ENCODE measurements at regions not wholly inside any gene's neighbourhood (a gene's known extent, or its start where the extent isn't known, plus 50 kb on each side); places are given as distances from the start of the nearest gene placed in this dataset.

DNA sequence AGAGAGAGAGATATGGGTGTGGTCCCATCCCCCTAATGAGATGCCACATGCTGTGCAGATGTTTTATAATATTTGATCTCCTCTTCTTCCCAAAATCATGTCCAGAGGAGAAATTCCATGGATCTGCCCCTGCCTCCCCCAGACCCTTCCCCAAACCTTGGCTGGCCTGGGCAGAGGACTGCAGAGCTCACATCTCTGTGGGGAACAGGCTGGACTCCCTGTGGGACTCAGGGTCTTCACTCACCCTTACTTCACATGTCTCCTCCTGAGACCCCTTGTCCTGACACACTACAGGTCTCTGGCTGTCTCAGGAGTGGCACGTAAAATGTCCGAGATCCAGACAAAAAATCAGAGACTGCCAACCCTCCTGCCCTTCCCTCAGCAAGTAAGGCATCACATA, 76.0 kb upstream of the CAPRIN2 start:
- ATAC-seq (no peak), DNase-seq (ENCODE audit: low spot score) (no peak)
- no peaks in the 10 kb centered on the region; the same call in 2 of the 3 replicates for H3K36me3 Mint-ChIP-seq (ENCODE audit: low read depth)
- Histone ChIP-seq H3K4me1 (ENCODE audit: insufficient read depth) (no peaks in the 10 kb centered on the region), H3K4me3 (no peak overlapping the region), H2AFZ (no peak overlapping the region), H3K27ac (ENCODE audit: low read depth) (no peak overlapping the region), H3F3A (replicated peaks; ENCODE audit: low read depth) (no peaks in the 10 kb centered on the region), H3K4me2 (no peak overlapping the region), H3K36me3 (ENCODE audit: insufficient read depth) (no peaks in the 10 kb centered on the region), H4K20me1 (replicated peaks; ENCODE audit: insufficient read depth) (no peaks in the 10 kb centered on the region), H3K9me2 (ENCODE audit: insufficient read depth) (peaks cover 20% of the 10 kb centered on the region), H3K27me3 (ENCODE audit: insufficient read depth) (no peaks in the 10 kb centered on the region), H3K79me2 (replicated peaks; ENCODE audit: insufficient read depth) (no peaks in the 10 kb centered on the region)
- peaks cover 12% of the 10 kb centered on the region for H3K9me3 Mint-ChIP-seq
- peaks cover 2% of the 10 kb centered on the region for H3K27me3 Mint-ChIP-seq (ENCODE audit: insufficient read depth, low read depth, poor library complexity)
- TF ChIP-seq, protein P1, sequence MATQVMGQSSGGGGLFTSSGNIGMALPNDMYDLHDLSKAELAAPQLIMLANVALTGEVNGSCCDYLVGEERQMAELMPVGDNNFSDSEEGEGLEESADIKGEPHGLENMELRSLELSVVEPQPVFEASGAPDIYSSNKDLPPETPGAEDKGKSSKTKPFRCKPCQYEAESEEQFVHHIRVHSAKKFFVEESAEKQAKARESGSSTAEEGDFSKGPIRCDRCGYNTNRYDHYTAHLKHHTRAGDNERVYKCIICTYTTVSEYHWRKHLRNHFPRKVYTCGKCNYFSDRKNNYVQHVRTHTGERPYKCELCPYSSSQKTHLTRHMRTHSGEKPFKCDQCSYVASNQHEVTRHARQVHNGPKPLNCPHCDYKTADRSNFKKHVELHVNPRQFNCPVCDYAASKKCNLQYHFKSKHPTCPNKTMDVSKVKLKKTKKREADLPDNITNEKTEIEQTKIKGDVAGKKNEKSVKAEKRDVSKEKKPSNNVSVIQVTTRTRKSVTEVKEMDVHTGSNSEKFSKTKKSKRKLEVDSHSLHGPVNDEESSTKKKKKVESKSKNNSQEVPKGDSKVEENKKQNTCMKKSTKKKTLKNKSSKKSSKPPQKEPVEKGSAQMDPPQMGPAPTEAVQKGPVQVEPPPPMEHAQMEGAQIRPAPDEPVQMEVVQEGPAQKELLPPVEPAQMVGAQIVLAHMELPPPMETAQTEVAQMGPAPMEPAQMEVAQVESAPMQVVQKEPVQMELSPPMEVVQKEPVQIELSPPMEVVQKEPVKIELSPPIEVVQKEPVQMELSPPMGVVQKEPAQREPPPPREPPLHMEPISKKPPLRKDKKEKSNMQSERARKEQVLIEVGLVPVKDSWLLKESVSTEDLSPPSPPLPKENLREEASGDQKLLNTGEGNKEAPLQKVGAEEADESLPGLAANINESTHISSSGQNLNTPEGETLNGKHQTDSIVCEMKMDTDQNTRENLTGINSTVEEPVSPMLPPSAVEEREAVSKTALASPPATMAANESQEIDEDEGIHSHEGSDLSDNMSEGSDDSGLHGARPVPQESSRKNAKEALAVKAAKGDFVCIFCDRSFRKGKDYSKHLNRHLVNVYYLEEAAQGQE (IDR thresholded peaks at IDR 0.05; ENCODE audit: unreplicated experiment) = no peak
- TF ChIP-seq EZH2 (IDR thresholded peaks at IDR 0.05; ENCODE audit: low read depth, unreplicated experiment) (no peak), STAT1 (IDR thresholded peaks at IDR 0.05; ENCODE audit: unreplicated experiment) (no peak), POLR2AphosphoS5 (IDR thresholded peaks at IDR 0.05; ENCODE audit: low read depth) (no peak)
- TF ChIP-seq, protein P2, sequence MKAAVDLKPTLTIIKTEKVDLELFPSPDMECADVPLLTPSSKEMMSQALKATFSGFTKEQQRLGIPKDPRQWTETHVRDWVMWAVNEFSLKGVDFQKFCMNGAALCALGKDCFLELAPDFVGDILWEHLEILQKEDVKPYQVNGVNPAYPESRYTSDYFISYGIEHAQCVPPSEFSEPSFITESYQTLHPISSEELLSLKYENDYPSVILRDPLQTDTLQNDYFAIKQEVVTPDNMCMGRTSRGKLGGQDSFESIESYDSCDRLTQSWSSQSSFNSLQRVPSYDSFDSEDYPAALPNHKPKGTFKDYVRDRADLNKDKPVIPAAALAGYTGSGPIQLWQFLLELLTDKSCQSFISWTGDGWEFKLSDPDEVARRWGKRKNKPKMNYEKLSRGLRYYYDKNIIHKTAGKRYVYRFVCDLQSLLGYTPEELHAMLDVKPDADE (IDR thresholded peaks at IDR 0.05) = no peak
- H3K4me3 Mint-ChIP-seq = no peak overlapping the region
- H3K4me1 Mint-ChIP-seq = peaks cover 8% of the 10 kb centered on the region
- no peak overlapping the region for H3K27ac Mint-ChIP-seq

DNA sequence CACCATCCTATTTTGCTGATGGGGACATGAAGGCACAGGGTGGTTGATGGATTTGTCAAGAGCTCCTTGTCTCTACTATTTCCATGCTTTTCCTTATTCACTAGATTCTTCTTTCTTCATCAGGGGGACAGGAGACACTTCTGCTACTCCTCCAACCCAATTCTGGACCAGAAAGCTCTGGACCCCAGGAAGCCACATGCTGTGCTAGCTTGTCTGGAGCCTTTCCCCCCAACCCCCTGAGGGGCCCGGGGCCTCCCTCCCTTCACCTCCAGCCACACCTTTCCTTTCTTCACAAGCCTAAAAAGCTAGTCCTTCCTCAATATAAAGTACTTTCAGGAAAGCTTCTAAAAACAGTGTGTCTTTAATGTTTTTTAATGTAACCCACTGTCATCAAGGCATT, 75.1 kb upstream of the CAPRIN2 start:
- Mint-ChIP-seq H3K27me3 (ENCODE audit: insufficient read depth, low read depth, poor library complexity) (peaks cover 3% of the 10 kb centered on the region), H3K9me3 (peaks cover 9% of the 10 kb centered on the region), H3K36me3 (ENCODE audit: low read depth) (no peaks in the 10 kb centered on the region; the same call in 2 of the 3 replicates), H3K27ac (no peak overlapping the region), H3K4me3 (no peak overlapping the region), H3K4me1 (peaks cover 4% of the 10 kb centered on the region)
- DNase-seq (ENCODE audit: low spot score) = no peak
- H4K20me1 ChIP-seq (replicated peaks; ENCODE audit: insufficient read depth) = no peaks in the 10 kb centered on the region
- no peak overlapping the region for H3K4me2 ChIP-seq
- no peak overlapping the region for H3K4me3 ChIP-seq
- H3K9me2 ChIP-seq (ENCODE audit: insufficient read depth) = peaks cover 12% of the 10 kb centered on the region
- H3K4me1 ChIP-seq (ENCODE audit: insufficient read depth) = no peaks in the 10 kb centered on the region
- no peaks in the 10 kb centered on the region for H3K79me2 ChIP-seq (replicated peaks; ENCODE audit: insufficient read depth)
- no peak overlapping the region for H3K27ac ChIP-seq (ENCODE audit: low read depth)
- peaks cover 2% of the 10 kb centered on the region; the same call in 1 of the 2 replicates for H3K27me3 ChIP-seq (ENCODE audit: insufficient read depth)
- no peak for ATAC-seq
- H3F3A ChIP-seq (replicated peaks; ENCODE audit: low read depth) = no peaks in the 10 kb centered on the region
- H3K36me3 ChIP-seq (ENCODE audit: insufficient read depth) = no peaks in the 10 kb centered on the region
- no peak overlapping the region for H2AFZ ChIP-seq
- TF ChIP-seq ZNF114 (CRISPR knock-in tag; IDR thresholded peaks at IDR 0.05) = no peak
- TF ChIP-seq, protein P3, sequence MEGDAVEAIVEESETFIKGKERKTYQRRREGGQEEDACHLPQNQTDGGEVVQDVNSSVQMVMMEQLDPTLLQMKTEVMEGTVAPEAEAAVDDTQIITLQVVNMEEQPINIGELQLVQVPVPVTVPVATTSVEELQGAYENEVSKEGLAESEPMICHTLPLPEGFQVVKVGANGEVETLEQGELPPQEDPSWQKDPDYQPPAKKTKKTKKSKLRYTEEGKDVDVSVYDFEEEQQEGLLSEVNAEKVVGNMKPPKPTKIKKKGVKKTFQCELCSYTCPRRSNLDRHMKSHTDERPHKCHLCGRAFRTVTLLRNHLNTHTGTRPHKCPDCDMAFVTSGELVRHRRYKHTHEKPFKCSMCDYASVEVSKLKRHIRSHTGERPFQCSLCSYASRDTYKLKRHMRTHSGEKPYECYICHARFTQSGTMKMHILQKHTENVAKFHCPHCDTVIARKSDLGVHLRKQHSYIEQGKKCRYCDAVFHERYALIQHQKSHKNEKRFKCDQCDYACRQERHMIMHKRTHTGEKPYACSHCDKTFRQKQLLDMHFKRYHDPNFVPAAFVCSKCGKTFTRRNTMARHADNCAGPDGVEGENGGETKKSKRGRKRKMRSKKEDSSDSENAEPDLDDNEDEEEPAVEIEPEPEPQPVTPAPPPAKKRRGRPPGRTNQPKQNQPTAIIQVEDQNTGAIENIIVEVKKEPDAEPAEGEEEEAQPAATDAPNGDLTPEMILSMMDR (conservative IDR thresholded peaks at IDR 0.05; ENCODE audit: low read depth in 2 of 2) = no peak
